ENCODE measurements at regions not wholly inside any gene's neighbourhood (a gene's known extent, or its start where the extent isn't known, plus 50 kb on each side); places are given as distances from the start of the nearest gene placed in this dataset.

DNA sequence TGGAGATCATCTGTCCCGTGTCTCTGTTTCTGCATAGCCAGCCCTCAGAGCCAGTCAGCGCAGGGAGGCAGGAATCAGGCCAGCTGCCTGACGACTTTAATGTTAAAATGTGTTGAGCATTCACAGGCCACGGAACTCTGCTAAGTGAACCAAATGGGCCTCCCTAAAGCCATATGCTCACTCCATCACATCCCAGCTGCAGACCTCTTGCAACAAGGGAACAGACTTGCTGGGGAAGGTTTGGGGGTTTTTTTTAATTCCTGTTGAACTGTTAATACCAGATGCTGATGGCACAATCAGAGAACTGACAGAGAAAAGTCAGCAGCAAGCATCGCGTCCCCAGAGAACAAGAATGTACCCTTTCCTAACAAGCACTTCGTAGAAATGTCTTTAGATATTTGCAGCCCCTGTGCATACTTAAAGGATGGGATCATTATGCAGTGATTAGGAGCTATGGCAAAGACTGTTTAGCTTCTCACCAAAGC is 900.4 kb upstream of the AUTS2 start:
- Histone ChIP-seq H3K27me3 (ENCODE audit: control insufficient read depth, insufficient read depth, low read length) (no peaks in the 10 kb centered on the region), H3K79me2 (ENCODE audit: control insufficient read depth, insufficient read depth, low read length) (no peaks in the 10 kb centered on the region), H3K4me1 (ENCODE audit: control insufficient read depth, extremely low read depth, insufficient read depth, low read length) (peaks cover 13% of the 10 kb centered on the region), H2AFZ (ENCODE audit: low read length) (no peak overlapping the region), H3K4me2 (ENCODE audit: extremely low read depth, insufficient read depth, low read length) (no peak overlapping the region), H3K36me3 (ENCODE audit: control insufficient read depth, insufficient read depth, low read length) (no peaks in the 10 kb centered on the region), H3K9ac (ENCODE audit: insufficient read depth, low read length) (no peak overlapping the region), H3K4me3 (replicated peaks in 1 of 4; ENCODE audit: control extremely low read depth in 1 of 4, insufficient read depth in 1 of 4, low read depth in 3 of 4, low read length in 4 of 4) (no peak overlapping the region), H3K9me3 (ENCODE audit: control insufficient read depth, insufficient read depth, low read depth, low read length) (no peaks in the 10 kb centered on the region), H4K20me1 (ENCODE audit: control insufficient read depth, extremely low read depth, insufficient read depth, low read length) (no peaks in the 10 kb centered on the region), H3K27ac (ENCODE audit: insufficient read depth, low read length) (no peak overlapping the region)
- no peak for TF ChIP-seq EZH2 (IDR thresholded peaks at IDR 0.05; ENCODE audit: low read length, missing control alignments)
- no peak for TF ChIP-seq CTCF (conservative IDR thresholded peaks at IDR 0.05 in 1 of 2, IDR thresholded peaks at IDR 0.05 in 1 of 2; ENCODE audit: low read depth in 1 of 2, low read length in 2 of 2)
- DNase-seq (ENCODE audit: low read depth in 2 of 2), result peak in 1 of 2 donors; percentile 66

DNA sequence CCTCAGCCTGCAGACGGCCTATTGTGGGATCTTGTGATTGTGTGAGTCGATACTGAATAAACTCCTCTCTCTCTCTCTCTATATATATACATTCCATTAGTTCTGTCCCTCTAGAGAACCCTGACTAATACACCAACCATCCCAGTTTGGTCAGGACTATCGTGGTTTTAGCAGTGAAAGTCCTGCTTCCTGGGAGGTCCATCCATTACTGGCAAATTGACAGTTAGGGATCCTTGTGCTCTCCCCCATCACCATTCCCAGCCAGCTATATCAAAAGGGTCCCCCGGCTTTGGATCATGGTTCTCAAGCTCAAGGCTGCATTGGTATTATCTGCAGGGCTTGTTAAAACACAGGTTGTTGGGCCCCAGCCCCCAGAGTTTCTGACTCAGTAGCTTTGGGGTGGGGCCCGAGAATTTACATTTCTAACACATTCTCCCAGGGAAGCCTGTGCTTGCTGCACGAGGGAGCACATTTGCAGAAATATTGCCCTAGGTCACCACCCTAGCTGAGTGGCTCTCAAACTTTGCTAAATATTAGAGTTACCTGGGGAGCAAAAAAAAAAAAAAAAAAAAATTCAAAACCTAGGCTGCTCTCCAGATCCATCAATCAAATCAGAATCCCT is 899.1 kb upstream of the AUTS2 start:
- Histone ChIP-seq H3K79me2 (ENCODE audit: control insufficient read depth, insufficient read depth, low read length) (no peaks in the 10 kb centered on the region), H3K4me1 (ENCODE audit: control insufficient read depth, extremely low read depth, insufficient read depth, low read length) (peaks cover 13% of the 10 kb centered on the region), H3K27ac (ENCODE audit: insufficient read depth, low read length) (peak overlapping the region; percentile 69), H3K9ac (ENCODE audit: insufficient read depth, low read length) (no peak overlapping the region), H3K4me2 (ENCODE audit: extremely low read depth, insufficient read depth, low read length) (peak overlapping the region; percentile 44), H4K20me1 (ENCODE audit: control insufficient read depth, extremely low read depth, insufficient read depth, low read length) (no peaks in the 10 kb centered on the region), H3K27me3 (ENCODE audit: control insufficient read depth, insufficient read depth, low read length) (no peaks in the 10 kb centered on the region), H3K9me3 (ENCODE audit: control insufficient read depth, insufficient read depth, low read depth, low read length) (no peaks in the 10 kb centered on the region), H3K4me3 (replicated peaks in 1 of 4; ENCODE audit: control extremely low read depth in 1 of 4, insufficient read depth in 1 of 4, low read depth in 3 of 4, low read length in 4 of 4) (no peak overlapping the region), H2AFZ (ENCODE audit: low read length) (no peak overlapping the region), H3K36me3 (ENCODE audit: control insufficient read depth, insufficient read depth, low read length) (no peaks in the 10 kb centered on the region)
- DNase-seq (ENCODE audit: low read depth in 2 of 2), result peak; percentile 56 to 97
- no peak for TF ChIP-seq CTCF (conservative IDR thresholded peaks at IDR 0.05 in 1 of 2, IDR thresholded peaks at IDR 0.05 in 1 of 2; ENCODE audit: low read depth in 1 of 2, low read length in 2 of 2)

DNA sequence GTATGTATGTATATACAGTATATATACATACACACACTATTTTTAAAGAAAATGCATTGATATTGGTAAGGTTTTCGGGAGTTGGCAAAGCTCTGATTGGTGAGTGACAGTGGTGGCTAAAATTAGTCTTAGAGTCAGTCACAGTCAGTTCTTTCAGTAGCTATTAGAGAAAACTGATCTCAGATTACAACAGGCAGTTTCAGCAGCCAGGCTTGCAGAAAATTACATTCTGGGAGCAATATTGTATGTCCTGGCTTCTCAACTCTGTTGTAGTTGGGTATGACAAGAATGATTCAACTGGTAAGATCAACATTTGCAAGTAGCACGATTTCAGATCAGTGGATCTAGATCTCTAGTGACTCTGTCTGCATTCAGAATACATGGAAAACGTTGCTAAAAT is 897.9 kb upstream of the AUTS2 start:
- Histone ChIP-seq H3K9ac (ENCODE audit: insufficient read depth, low read length) (no peak overlapping the region), H2AFZ (ENCODE audit: low read length) (no peak overlapping the region), H3K79me2 (ENCODE audit: control insufficient read depth, insufficient read depth, low read length) (no peaks in the 10 kb centered on the region), H3K9me3 (ENCODE audit: control insufficient read depth, insufficient read depth, low read depth, low read length) (no peaks in the 10 kb centered on the region), H4K20me1 (ENCODE audit: control insufficient read depth, extremely low read depth, insufficient read depth, low read length) (no peaks in the 10 kb centered on the region), H3K4me1 (ENCODE audit: control insufficient read depth, extremely low read depth, insufficient read depth, low read length) (peaks cover 13% of the 10 kb centered on the region), H3K36me3 (ENCODE audit: control insufficient read depth, insufficient read depth, low read length) (no peaks in the 10 kb centered on the region), H3K4me3 (replicated peaks in 1 of 4; ENCODE audit: control extremely low read depth in 1 of 4, insufficient read depth in 1 of 4, low read depth in 3 of 4, low read length in 4 of 4) (no peak overlapping the region), H3K27ac (ENCODE audit: insufficient read depth, low read length) (no peak overlapping the region), H3K27me3 (ENCODE audit: control insufficient read depth, insufficient read depth, low read length) (no peaks in the 10 kb centered on the region), H3K4me2 (ENCODE audit: extremely low read depth, insufficient read depth, low read length) (no peak overlapping the region)
- TF ChIP-seq CTCF (conservative IDR thresholded peaks at IDR 0.05 in 1 of 2, IDR thresholded peaks at IDR 0.05 in 1 of 2; ENCODE audit: low read depth in 1 of 2, low read length in 2 of 2) (no peak), EZH2 (IDR thresholded peaks at IDR 0.05; ENCODE audit: low read length, missing control alignments) (no peak)
- peak; percentile 25 to 68 for DNase-seq (ENCODE audit: low read depth in 2 of 2)

All from fibroblast of lung (primary cell).